ENCODE measurements at regions not wholly inside any gene's neighbourhood (a gene's known extent, or its start where the extent isn't known, plus 50 kb on each side); places are given as distances from the start of the nearest gene placed in this dataset.

DNA sequence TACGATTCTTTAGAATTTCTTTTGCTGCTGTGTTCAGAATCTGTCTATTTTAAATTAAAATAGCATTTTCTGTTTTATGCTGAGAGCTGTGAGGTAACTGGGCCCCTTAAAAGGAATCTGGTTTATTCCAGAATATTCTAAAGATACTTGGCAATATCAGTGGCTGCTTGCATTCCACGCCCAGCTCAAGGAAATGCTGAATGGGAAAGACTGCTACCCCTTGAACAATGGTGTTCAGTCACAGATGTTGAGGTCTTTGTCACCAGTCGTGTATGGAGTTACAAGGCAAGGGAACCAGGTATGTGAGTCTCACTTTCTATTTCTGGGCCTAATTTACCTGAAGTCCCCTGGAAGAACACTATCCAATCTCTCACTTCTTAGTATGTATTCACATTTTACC lies 377.9 kb upstream of the CDH7 start:
- TF ChIP-seq, protein P1, sequence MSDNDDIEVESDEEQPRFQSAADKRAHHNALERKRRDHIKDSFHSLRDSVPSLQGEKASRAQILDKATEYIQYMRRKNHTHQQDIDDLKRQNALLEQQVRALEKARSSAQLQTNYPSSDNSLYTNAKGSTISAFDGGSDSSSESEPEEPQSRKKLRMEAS (IDR thresholded peaks at IDR 0.05), result no peak
- TF ChIP-seq, protein P2, sequence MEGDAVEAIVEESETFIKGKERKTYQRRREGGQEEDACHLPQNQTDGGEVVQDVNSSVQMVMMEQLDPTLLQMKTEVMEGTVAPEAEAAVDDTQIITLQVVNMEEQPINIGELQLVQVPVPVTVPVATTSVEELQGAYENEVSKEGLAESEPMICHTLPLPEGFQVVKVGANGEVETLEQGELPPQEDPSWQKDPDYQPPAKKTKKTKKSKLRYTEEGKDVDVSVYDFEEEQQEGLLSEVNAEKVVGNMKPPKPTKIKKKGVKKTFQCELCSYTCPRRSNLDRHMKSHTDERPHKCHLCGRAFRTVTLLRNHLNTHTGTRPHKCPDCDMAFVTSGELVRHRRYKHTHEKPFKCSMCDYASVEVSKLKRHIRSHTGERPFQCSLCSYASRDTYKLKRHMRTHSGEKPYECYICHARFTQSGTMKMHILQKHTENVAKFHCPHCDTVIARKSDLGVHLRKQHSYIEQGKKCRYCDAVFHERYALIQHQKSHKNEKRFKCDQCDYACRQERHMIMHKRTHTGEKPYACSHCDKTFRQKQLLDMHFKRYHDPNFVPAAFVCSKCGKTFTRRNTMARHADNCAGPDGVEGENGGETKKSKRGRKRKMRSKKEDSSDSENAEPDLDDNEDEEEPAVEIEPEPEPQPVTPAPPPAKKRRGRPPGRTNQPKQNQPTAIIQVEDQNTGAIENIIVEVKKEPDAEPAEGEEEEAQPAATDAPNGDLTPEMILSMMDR (IDR thresholded peaks at IDR 0.05), result no peak
- TF ChIP-seq POLR2A (IDR thresholded peaks at IDR 0.05; ENCODE audit: low read length) (no peak), RFX5 (IDR thresholded peaks at IDR 0.05) (no peak)
